Posterior vena cava (tissue), 2 donors: ENCODE measurements at regions not wholly inside any gene's neighbourhood (a gene's known extent, or its start where the extent isn't known, plus 50 kb on each side); places are given as distances from the start of the nearest gene placed in this dataset.
"Not testable (repeated sequence)": the region's sequence is repeated elsewhere in the genome, so short reads cannot be mapped to it uniquely, and the experiment has no call there.

ENCODE experiments used
- DNase-seq: peaks from one replicate; pipeline ENCODE4 v3.0.0-alpha.2; 2020; ENCODE audit warnings: low spot score
- intact Hi-C, 2 donors: fragments of 100-400 bp; cut with DNase I; formaldehyde crosslinking; loops; one replicate each; pipeline versions ENCODE4 v1.14.1 to v1.14.2; 2022 to 2023
- donor health status: DM: yes; HTN: yes; CAD: no.
- donor health status: DM: yes; HTN: yes; CAD: no.

- no peak for DNase-seq
- intact Hi-C loops: no loop called here
These were observed 57.4 kb upstream of the ZBTB20 start for GRCh38 chr3:115204475-115204874.

GRCh38 chr3:115208066-115208750, 61.1 kb upstream of the ZBTB20 start:
- DNase-seq: no peak
- intact Hi-C loops: no loop called here

- intact Hi-C loops: no loop called here
- DNase-seq: no peak
These were observed 64.9 kb upstream of the ZBTB20 start for GRCh38 chr3:115211810-115212492.

GRCh38 chr3:115212615-115213014, 65.5 kb upstream of the ZBTB20 start:
- intact Hi-C loops: no loop called here
- DNase-seq: no peak

- intact Hi-C loops: not testable (repeated sequence)
These were observed 66.0 kb upstream of the ZBTB20 start for GRCh38 chr3:115213052-115213451.

GRCh38 chr3:115217292-115217677, 70.2 kb upstream of the ZBTB20 start:
- intact Hi-C loops: loop anchor here in 1 of 2 donors (5.0 kb wide), 1 partner anchor 475 kb away; no protein-coding TSS in a partner anchor
- DNase-seq: no peak

More at GRCh38 chr3:115213052-115213451, 66.0 kb upstream of the ZBTB20 start:
- DNase-seq: not testable (repeated sequence)

GRCh38 chr3:115217678-115218451, 70.8 kb upstream of the ZBTB20 start:
- peak; percentile 46 for DNase-seq
- intact Hi-C loops: loop anchor here in 1 of 2 donors (5.0 kb wide), 1 partner anchor 474 kb away; no protein-coding TSS in a partner anchor

GRCh38 chr3:115218859-115219258, 71.8 kb upstream of the ZBTB20 start:
- intact Hi-C loops: loop anchor here in 1 of 2 donors (5.0 kb wide), 1 partner anchor 473 kb away; no protein-coding TSS in a partner anchor
- DNase-seq: no peak

DNA sequence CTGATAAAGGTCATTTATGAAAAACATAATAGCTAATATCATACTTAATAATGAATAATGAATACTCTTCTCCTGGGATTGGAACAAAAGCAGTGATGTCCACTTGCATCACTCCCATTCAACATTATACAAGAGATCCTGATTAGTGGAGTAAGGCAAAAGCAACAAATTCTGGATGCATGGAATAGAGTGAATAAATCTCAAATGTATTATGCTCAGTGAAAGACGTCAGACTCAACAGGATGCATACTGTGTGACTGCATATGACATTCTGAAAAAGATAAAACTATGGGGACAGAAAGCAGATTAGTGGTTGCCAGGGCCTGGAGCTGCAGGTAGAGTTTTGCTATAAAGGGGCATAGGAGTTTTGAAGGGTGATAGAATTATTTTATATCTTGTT, 77.6 kb upstream of the ZBTB20 start:
- no peak for DNase-seq
- intact Hi-C loops: loop anchor here in 1 of 2 donors (10.0 kb wide), 1 partner anchor 560 kb away; no protein-coding TSS in a partner anchor

GRCh38 chr3:115226844-115227445, 79.9 kb upstream of the ZBTB20 start:
- intact Hi-C loops: loop anchor here in 1 of 2 donors (10.0 kb wide), 1 partner anchor 558 kb away; no protein-coding TSS in a partner anchor
- no peak for DNase-seq

GRCh38 chr3:115227461-115227860, 80.4 kb upstream of the ZBTB20 start:
- intact Hi-C loops: loop anchor here in 1 of 2 donors (10.0 kb wide), 1 partner anchor 557 kb away; no protein-coding TSS in a partner anchor
- DNase-seq: no peak

DNA sequence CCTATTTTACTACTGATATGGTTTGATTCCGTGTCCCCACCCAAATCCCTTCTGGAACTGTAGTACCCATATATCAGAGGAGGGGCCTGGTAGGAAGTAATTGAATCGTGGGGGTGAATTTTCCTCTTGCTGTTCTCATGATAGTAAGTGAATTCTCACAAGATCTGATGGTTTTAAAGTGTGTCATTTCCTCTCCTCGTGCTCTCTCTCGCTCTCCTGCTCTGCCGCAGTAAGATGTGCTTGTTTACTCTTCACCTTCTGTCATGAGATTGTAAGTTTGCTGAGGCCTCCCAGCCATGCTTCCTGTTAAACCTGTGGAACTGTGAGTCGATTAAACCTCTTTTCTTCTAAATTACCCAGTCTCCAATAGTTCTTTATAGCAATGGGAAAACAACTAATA, 81.2 kb upstream of the ZBTB20 start:
- DNase-seq: no peak
- intact Hi-C loops: loop anchor here in 1 of 2 donors (10.0 kb wide), 1 partner anchor 557 kb away; no protein-coding TSS in a partner anchor

DNA sequence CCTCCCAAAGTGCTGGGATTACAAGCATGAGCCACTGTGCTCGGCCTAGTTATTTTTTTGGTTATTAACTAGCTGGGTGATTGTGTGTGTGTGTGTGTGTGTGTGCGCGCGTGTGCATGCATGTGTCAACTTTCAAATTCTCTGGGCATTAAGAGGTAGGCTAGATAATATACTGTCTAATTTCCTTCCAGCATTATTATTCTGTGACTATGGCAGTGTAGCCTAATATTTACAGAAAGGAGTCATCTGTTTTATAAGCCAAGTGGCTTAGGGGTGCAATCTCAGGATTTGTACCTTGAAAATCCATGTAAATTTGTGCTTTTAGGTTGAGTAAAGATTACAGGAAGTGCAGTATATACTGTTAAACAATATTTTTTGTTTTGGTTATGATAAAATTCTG, 85.1 kb upstream of the ZBTB20 start:
- intact Hi-C loops: no loop called here
- no peak for DNase-seq

DNA sequence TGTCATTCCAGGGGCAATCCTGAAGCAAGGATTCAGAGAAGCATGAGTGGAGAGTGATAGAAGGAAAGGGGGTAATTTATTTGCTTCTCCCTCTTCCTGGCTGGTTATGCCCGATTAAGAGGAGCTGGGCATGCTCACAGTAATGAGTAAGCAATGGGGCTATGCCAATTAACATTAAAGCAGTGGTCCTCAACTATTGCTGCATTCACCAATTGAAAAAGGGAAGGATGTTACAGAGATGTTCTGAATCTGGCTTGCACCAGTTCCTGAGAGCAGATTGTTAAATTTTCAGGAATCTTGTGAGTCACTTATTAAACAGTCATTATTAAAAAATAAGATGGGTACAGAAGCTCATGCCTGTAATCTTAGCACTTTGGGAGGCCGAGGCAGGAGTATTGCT, 85.9 kb upstream of the ZBTB20 start:
- DNase-seq: no peak
- intact Hi-C loops: no loop called here

DNA sequence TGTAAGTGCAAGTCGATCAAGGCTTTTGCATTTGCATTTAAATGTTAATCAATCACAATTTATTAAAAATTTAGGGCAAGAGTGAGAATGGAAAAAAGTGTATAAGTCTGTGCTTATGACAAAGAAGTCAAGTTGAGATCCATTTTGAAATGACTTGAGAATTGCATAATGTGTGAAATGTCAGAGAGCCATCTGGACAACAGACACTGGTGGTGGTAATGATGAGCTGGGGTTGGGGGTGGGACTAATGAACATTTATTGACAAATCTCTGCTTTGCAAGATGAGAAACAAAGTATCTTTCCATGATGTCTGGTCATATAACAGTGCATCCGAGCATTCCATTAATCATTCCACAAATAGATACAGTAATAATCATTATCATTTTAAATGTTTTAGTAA, 89.4 kb upstream of the ZBTB20 start:
- DNase-seq: no peak
- intact Hi-C loops: no loop called here

DNA sequence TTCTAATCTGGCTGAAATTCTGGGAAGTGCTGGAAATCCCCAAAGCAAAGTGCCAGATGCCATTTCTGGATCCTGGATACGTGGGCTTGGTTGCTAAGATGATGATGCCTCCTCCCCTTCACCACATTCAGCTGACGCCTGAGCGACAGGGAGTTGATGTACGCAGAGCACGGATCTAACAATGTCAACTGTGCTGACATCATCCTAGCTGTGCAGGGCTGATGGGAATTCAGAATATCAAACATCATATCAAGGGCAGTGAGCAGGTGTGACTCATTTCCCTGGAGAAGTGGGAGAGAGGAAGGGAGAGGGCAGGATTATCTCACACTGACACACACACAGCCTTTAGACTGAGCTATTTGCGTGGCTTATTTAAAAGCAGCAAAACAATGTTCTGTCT, 92.6 kb upstream of the ZBTB20 start:
- DNase-seq: peak; percentile 83
- intact Hi-C loops: no loop called here

DNA sequence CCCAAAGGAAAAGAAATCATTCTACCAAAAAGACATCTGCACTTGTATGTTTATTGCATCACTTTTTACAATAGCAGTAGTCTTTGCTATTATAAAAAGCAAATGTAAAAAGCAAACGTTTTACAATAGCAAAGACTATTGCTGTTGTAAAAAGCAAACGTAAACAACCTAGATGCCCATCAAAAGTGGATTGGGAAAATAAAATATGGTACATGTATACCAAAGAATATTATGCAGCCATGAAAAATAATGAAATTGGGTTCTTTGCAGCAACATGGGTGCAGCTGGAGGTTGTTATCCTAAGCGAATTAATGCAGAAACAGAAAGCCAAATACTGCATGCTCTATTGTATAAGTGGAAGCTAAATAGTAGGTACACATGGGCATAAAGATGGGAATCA, 97.3 kb upstream of the ZBTB20 start:
- intact Hi-C loops: no loop called here
- no peak for DNase-seq

- intact Hi-C loops: no loop called here
- peak; percentile 82 for DNase-seq
These were observed 98.3 kb upstream of the ZBTB20 start for GRCh38 chr3:115245438-115245837.

DNA sequence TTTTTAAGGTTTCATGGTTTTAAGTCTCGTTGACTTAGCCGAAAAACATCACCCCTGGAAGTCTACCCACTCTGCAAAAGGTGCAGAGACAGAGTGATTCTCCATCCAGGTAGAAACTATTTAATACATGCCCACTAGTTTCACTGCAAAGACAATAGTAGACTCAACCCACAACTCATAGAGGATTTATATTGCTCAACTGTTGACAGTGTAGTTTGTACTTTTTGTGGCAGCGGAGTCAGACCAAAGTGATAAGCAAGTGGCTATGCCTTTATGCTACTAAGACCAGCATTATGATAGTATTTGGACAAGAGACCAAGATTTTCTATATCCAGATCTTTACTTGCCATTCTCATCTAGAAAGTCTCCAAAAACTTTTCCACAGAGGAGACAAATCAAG, 98.8 kb upstream of the ZBTB20 start:
- intact Hi-C loops: no loop called here
- DNase-seq: no peak
